Ecto neural progenitor cell (in vitro differentiated cells): ENCODE measurements at regions not wholly inside any gene's neighbourhood (a gene's known extent, or its start where the extent isn't known, plus 50 kb on each side); places are given as distances from the start of the nearest gene placed in this dataset.
A peak's percentile ranks its signal among the peaks of the same experiment; 100 is the strongest.
"Not testable (repeated sequence)": the region's sequence is repeated elsewhere in the genome, so short reads cannot be mapped to it uniquely, and the experiment has no call there.

Source experiments
- DNase-seq: peaks from one replicate; pipeline ENCODE4 v3.0.0-alpha.2; 2018; ENCODE audit warnings: low spot score

DNA sequence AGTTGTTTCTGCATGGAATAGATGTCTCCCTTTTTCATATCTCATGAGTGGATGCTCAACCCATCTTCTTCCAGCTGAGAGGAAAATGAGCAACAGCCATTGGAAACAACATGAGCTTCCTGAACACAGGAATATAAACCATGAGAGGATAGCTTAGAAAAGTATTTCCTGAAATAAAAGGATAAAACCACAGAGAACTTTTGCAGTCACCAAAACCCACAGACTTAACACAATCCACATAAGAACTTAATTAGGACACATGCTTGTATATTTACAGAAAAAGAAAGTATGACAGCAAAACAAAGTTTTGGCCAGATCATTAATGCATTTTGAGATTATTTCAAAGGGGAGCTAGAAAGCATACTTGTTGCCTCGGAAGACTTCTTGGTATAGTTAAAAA is 180.5 kb upstream of the RASGRP1 start:
- no peak for DNase-seq

GRCh38 chr15:38745626-38746025 is 181.0 kb upstream of the RASGRP1 start:
- no peak for DNase-seq

DNA sequence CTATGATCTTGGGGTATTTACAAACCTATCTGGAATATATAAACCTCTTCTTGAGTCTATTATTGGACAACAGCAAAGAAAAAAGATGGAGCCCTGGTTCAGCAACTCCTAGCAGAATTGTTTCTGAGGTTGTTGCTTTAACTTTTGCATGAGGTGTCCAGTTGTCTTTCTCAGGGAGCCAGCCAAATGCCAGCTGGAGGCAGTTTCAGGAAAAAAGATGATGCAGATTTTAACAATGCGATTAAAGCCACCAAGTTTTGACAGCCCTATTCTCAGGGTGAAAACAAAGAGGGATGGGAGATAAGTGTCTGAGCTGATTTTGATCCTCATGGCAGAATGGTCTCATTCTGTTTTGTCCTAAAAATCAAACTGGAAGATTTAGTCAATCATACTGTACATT is 181.6 kb upstream of the RASGRP1 start:
- DNase-seq: no peak

GRCh38 chr15:38748710-38749109 is 184.1 kb upstream of the RASGRP1 start:
- DNase-seq: no peak

- no peak for DNase-seq
Measured at GRCh38 chr15:38750786-38751185, 186.2 kb upstream of the RASGRP1 start.

GRCh38 chr15:38755718-38756117 is 191.1 kb upstream of the RASGRP1 start:
- DNase-seq: no peak

DNA sequence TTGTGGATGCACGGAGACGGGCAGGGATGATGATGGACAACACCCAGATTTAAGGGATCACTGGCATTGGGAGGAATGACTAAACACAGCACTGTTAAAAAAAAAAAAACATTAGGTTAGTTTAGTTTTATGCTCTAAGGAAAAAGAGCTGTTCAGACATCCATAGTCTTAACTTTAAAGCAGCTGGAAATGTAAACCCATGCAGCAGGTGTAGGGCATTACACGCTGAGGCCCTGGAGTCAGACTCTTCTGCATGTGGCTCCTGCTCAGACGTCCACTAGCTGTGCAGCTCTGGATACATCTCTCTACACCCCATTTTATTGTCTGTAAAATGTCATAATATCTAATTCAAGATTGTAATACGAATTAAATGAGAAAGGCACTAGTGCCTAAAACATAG is 191.8 kb upstream of the RASGRP1 start:
- DNase-seq: no peak

- DNase-seq: no peak
Measured at GRCh38 chr15:38758043-38758442, 193.4 kb upstream of the RASGRP1 start.

DNA sequence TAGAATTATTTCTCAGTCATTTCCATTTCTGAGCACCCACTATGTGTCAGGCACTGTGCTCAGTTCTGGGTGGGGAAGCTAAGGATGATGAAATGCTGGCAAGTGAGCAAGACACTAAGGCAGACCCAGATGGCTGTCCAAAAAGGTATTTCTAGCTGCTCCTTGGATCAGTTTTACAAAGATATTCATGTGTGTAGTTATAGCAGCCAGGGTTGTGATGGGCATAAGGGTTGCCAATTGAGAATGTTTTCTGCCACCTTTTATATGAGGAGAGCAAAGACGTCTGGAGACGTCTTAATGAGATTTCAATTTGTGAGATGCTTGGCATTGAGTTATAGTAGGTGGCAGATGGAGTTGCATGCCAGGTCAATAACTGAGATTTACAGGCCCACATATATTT is 197.1 kb upstream of the RASGRP1 start:
- no peak for DNase-seq

GRCh38 chr15:38768970-38769369 is 204.4 kb upstream of the RASGRP1 start:
- DNase-seq: peak; percentile 54

- no peak for DNase-seq
Measured at GRCh38 chr15:38769492-38769891, 204.9 kb upstream of the RASGRP1 start.

DNA sequence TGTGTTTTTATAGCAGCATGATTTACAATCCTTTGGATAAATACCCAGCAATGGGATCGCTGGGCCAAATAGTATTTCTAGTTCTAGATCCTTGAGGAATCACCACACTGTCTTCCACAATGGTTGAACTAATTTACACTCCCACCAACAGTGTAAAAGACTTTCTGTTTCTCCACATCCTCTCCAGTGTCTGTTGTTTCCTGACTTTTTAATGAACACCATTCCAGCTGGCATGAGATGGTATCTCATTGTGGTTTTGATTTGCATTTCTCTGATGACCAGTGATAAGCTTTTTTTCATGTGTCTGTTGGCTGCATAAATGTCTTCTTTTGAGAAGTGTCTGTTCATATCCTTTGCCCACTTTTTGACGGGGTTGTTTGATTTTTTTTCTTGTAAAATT is 209.5 kb upstream of the RASGRP1 start:
- DNase-seq: not testable (repeated sequence)

DNA sequence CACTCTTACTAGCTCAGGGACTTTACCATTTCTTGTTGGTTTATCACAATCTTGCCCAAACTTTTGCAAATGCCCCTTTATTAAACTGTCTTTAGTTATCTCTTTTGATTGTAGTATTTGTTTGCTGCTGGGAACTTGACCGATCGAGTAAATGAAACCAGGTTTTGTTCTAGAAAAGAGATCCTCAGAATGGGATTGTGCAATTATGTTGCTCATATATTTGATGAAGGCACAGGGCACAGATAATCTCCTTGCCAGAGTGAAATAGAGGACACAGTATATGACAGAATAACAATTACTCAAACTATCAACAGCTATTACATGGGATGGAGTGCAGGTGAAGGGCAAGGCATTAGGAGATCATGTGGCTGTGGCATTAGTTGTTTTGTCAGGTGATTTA is 216.6 kb upstream of the RASGRP1 start:
- no peak for DNase-seq

GRCh38 chr15:38782156-38782555 is 217.5 kb upstream of the RASGRP1 start:
- DNase-seq: no peak

DNA sequence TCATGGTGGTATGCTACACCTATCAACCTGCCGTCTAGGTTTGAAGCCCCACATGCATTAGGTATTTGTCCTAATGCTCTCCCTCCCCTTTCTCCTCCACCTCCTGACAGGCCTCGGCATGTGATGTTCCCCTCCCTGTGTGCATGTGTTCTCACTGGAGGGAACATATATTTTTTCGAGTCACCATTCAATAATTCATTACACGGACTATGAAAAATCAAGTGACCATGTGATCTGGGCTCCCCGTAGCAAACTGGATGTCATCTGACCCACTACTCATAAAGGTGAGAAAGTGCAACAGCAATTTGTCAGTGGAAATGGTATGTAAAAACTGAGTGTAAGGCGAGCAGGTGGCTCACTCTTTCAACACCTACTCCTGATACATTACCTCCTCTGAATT is 224.3 kb upstream of the RASGRP1 start:
- no peak for DNase-seq

DNA sequence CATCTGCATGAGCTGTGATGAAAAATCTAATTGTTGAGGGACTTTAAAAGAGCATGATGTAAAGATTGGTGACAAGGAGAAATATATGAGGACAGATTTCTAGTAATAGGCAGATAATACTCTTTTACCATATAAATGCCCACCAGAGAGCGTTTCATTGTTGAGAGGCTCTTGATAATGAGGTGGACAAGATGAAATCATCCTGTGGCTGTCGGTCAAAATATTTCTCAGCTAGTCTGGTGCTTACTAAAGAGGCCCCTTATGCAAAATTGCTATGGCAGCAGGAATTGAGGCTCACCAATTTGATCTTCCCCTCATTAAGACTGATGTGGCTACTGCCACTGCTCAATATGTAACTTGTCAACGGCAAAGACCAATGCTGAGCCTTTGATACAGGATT is 225.0 kb upstream of the RASGRP1 start:
- DNase-seq: no peak

DNA sequence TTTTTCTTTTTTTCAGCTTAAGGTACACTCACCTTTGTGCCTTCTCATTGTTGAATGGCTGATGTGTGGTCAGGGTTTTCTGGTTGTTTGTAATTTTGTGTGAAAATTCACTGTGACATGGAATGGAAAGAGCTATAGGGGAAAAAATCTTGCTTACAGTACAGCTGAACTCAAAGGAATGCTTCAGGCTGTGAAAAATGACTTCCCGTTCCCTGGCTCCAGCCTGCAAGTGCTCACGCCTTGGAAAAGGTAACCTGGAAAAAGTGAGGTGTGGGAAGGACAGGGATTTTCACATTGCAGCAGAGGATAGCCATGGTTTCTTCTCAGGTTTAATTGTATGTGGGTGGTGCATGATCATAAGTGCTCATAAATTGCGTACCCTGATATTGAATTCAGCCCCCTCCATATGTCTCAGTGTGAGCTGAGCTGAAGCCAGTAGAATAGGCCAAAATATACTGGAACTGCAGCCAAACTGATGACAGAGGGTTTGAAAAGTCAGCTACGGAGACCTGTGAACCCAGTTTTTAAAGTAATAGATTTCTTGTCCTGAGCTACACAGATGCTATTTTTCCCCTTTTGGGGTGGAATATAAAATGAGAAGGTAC is 228.7 kb upstream of the RASGRP1 start:
- DNase-seq: no peak

GRCh38 chr15:38795471-38796245 is 231.0 kb upstream of the RASGRP1 start:
- no peak for DNase-seq

- DNase-seq: no peak
Measured at GRCh38 chr15:38796589-38796988, 232.0 kb upstream of the RASGRP1 start.

DNA sequence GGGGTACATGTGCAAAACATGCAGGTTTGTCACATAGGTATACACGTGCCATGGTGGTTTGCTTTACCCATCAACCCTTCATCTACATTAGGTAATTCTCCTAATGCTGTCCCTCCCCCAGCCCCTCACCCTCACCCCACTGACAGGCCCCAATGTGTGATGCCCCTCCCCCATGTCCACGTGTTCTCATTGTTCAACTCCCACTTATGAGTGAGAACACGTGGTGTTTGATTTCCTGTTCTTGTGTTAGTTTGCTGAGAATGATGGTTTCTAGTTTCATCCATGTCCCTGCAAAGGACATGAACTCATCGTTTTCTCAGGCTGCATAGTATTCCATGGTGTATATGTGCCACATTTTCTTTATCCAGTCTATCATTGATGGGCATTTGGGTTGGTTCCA is 232.9 kb upstream of the RASGRP1 start:
- not testable (repeated sequence) for DNase-seq

- DNase-seq: not testable (repeated sequence)
Measured at GRCh38 chr15:38799202-38799601, 234.6 kb upstream of the RASGRP1 start.

DNA sequence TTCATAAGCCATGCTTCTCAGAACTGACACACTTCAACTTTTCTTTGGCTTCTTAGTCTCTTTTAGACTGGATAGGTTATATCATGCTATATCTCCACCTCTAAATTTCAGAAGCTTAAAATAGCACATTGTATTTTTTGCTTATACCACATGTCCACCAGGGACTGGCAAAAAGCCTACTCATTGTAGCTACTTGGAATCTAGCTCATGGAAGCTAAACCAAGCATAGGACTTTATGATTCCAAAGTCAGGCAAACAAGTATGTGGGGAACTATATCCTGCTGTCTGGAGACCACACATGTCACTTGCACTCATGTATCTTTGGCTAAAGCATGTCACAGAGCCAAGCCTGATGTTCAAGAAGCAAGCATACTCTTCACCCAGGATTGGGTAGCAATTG is 245.0 kb upstream of the RASGRP1 start:
- DNase-seq: no peak

DNA sequence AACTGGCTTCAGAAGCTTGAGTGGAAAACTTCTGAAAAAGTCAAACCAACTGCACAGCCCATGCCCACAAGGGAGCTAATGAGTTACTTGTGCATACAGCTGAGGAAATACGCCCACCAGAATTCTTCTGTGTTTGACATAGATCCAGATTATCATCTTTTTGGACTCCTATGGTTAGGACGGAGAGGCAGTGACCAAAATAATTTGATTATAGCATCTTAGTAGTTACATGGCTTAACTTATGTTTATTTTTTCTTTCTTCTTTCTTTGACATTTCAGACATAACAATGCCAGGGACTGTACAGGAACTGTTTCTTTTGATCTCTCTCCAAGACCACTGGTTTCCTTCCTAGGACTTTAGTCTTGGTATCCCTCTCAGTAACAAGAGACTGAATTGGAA is 246.1 kb upstream of the RASGRP1 start:
- DNase-seq: no peak

DNA sequence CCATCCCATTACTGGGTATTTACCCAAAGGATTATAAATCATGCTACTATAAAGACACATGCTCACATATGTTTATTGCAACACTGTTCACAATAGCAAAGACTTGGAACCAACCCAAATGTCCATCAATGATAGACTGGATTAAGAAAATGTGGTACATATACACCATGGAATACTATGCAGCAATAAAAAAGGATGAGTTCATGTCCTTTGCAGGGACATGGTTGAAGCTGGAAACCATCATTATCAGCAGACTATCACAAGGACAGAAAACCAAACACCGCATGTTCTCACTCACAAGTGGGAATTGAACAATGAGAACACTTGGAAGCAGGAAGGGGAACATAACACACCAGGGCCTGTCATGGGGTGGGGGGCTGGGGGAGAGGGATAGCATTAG is 249.6 kb upstream of the RASGRP1 start:
- not testable (repeated sequence) for DNase-seq
